IPS DF 4.7 (cell line): ENCODE measurements at regions not wholly inside any gene's neighbourhood (a gene's known extent, or its start where the extent isn't known, plus 50 kb on each side); places are given as distances from the start of the nearest gene placed in this dataset.

Experiments
- DNase-seq: peaks from one replicate; pipeline ENCODE4 v3.0.0-alpha.2; 2013; ENCODE audit warnings: low spot score; ENCODE audit errors: extremely low read depth

DNA sequence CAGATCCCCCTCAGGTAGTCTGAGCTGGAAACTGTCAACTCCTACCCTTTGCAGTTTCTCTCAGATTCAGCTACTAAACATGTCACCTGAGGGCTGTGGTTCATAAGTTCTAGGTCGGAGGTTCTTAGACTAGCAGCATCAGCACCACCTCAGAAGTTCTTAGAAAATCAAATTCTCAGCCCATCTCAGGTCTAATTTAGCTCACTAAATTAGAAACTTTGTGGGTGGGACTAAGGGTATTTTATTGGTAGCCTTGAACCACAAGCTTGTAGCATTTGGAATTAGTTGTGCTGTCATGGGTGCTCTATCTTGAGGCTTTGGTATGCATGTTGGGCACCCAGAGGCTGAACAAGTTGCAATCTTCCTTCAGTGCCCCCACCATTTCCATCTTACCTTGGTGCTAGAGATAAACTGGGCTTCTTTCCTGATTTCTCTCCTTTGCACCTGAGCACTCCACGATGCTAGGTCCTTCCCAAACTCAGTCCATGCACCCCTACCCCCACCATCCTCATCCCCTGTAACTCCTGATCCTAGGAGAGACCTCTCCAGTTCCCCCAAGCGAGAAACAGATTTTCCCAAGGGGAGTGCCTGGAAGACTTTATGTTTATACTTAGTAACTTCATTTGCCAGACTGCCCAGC is 54.2 kb downstream of the S1PR1 start:
- no peak for DNase-seq

DNA sequence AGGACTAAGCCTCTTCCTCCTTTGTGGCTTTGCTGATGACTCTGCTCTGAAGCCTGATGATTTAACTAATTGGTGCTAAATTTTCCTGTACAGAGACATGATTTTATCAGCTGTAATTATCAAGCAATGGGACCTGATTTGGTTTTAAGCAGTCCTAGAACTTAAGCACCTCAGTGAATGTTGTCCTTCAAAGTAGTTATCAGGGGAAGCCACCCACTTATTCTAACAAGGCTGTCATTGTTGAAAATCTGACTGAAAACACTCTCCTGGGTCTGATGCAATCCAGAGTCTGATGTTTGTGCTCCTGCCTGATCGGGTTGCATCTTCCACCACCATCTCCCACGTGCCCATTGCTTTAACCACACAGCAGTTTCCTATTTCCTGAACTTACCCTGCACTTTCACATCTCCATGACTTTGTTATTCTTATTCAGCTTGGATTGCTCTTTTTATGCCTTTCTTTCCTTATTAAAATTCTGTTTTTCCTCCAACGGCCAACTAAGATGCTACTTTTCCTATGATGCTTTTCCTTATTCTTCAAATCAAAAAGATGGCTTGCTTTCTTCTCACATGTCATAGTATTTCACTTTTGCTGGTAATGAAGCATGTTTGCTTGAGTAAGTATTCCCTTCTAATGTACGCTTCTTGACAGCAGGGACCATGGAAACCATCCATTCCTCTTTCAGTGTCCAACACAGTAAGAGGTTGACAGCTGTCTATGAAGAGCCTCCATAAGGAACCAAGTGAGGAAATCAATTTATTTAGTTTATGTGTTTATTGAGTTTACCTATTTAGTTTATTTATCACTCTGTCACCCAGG is 55.0 kb downstream of the S1PR1 start:
- no peak for DNase-seq

DNA sequence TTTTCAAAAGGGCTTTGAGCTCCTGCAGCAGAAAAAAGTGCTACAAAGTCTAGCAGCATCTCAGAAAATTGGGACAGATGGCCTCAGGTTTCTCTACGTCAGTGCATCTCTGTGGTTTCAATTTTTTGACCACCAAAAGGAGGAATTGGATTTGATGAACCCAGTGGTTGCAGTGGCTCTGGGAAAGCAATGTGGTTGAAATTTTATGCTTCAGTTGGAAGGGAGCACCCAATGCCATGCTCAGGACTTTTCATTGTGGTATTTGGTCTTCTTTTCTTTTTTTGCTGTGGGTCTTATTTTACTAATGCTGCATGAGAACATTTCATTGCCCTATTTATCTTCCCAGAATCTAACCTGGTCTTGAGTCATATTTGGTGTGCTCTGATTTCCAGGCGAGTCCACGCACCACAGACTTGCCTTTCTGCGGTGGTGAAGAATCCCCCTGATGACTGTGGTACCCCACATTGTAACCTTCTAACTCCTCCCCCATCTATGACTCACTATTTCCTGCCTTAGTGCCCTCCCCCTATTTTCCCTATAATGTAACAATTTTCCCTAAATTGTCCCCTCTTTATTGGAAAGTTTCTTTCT is 56.7 kb downstream of the S1PR1 start:
- no peak for DNase-seq

DNA sequence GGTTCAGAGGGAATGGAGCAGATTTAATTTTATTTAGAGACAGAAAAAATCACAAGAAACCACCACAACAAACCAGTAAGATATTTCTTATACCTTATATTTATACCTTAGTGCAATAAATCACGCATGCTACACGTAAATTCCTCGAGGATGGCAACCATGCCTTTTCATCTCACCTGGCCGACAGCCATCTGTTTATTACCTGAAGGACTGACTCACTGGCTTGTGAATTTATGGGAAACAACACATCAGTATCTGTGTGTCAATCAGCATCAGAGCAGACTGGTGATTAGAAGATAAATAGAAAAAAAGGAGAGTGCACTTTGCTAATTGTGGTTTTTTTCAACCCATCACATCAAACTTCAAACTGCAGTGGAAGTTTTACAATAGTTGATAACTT is 58.4 kb downstream of the S1PR1 start:
- no peak for DNase-seq

DNA sequence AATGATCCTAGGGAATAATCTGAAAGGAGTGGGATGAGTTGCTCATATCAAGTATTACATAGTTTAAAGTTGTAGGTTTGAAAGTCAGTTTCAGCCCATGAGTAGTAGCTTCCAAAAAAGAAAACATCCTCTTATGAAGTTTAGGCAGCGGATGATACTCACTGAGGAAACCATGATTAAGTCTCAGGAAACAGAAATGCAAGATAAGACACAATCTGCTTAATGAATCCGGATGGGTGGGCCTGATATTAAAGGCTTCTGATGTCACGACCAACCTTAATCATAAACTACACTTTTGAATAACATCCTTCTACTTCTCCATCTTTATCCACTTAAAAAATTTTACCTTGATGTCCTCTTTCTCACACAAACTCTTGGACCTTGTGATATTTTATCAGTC is 61.8 kb downstream of the S1PR1 start:
- no peak for DNase-seq

DNA sequence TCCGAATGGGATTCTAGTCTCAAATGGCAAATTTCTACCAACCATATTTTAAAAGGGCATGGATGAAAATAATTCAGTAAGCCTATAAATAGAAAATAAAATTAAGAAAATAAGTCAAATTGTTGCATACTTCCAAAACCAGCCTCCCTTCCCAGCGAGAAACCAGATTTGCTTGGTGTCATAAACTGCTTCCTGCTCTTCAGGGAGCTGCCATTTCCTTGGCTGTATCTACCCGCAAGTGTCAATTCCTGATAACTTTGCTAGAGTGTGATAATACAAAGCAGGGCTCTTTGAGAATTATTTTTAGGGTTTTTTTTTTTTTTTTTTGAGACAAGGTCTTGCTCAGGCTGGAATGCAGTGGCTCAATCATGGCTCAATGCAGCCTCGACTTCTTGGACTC is 62.3 kb downstream of the S1PR1 start:
- no peak for DNase-seq

DNA sequence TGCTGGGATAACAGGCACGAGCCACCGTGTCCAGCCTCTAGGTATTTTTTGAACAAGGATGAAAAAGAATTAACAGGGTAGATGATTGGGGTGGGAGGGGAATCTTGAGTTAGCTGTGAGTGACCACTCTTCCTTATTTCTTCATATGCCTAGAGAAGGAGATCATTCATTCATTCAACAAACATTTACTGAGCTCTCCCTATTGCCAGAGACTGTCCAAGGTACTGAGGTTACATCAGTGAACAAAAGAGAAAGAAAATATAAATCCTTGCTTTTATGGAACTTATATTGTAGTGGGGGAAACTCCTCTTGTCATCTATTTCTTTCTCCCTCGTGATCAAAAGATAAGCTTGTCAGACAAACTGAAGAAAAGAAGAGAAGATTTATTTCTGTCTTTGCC is 62.9 kb downstream of the S1PR1 start:
- no peak for DNase-seq

DNA sequence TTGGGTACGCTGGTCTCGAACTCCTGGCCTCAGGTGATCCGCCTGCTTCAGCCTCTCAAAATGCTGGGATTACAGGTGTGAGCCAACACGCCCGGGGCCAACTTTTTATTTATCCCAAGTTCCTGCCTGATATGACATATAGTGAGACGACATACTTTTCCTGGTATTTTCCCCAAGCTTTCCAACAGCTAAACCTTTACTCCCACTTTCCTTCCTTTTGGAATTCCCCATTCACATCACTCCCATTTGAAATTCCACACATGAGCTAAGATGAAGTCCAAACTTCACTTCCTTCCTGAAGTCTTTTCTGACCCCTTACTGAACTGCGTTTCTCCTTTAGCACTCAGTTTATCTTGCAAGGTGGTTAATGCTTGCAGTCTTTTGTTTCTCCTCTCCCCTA is 64.1 kb downstream of the S1PR1 start:
- no peak for DNase-seq

DNA sequence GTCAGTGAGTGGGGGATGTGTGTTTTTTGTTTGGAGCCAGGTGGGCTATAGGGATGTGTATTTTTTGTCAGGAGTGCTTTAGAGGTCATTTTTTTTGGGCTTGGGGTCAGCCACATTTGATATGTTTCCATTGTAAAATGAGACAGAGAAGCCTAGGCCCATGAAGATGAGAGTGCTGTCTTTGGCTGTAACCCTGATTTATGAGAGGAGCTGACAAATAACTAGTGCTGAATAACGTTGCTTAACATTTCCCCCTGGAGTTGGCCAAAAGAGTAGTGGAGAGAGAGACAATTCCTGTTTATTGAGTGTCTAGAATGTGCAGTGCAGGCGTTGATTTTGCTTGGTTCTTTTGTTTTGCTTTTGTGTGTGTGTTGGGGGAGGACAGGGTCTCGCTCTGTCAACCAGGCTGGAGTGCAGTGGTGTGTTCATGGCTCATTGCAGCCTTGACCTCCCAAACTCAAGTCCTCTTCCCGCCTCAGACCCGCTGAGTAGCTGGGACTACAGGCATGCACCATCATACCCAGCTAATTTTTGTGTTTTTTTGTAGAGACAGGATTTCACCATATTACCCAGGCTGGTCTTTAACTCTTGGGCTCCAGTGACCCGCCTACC is 64.7 kb downstream of the S1PR1 start:
- DNase-seq, result no peak

DNA sequence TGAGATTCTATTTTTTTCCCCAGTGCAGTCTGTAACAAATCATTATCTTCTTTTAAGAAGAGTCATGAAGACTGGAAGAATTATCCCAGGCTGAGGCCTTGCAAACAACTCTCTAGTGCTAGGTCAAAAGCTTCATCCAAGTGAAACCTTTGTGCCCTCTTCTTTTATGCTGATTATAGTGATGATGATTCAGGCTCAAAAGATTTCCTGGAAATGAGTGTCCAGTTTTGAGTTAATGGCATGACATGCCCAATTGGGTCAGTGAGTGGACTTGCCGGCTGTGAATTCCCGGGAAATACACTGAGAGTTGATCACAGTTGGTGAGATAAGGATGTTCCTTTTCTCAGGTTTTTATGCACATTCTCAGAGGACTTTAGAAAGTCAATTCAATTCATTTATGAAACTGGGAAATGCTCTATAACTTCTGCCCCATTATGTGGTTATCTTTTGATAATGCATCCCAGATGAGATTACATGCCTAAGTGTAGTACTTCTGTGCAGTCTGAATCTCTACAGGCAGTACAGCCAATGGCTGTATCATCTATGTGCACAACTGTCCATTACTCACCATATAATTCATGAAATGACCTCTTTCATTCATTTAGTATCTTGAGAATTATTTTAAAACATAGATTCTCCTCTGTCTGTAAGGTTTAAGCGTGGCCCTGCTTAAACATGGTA is 66.2 kb downstream of the S1PR1 start:
- no peak for DNase-seq

DNA sequence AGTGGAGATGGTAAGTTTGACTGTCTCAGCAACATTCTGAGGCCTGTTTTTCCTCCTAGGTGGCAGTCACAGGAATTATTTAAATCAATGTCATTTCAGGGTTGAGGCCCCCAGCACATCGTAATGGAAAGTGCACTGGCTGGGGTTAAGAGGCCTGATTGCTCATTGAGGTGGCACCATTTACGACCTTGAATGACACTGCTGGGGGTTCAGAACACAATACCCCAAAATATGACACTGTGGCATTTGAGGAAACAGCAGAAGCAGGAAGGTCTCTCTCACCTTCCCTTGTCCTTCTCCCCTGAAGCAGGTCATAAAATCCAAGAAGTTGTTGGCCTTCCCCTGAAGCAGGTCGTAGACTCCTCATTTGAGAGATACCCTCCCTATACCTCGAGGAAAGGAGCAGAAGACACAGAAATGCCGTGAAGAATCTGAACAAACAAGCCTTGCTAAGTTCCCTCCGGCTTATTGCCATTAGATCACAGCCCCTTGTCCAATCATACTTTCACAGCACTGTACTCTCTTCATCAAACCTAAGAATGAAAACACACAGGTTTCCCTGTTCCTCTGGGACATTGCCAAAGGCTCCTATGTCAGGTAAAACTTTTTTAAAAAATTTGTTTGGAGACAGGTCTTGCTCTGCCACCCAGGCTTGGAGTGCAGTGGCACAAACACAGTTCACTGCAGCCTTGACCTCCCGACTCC is 71.3 kb downstream of the S1PR1 start:
- no peak for DNase-seq

DNA sequence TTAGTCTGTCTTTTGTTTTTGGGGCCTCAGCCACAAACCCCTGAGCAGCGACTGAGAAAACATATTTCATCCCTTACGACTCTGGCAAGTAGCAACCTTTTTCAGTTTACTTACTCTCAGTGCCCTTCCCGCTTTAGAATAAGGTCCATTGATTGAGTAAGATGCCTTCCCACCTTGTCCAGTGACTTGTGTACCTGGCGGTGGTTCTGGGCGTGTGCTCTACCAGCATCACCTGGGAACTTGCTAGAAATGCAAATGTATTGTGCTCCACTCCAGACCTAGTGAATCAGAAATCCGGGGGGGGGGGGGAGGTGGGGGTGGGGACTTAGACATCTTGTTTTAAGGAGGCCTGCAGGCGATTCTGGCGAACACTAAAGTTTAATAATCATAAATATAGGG is 72.1 kb downstream of the S1PR1 start:
- DNase-seq, result no peak

DNA sequence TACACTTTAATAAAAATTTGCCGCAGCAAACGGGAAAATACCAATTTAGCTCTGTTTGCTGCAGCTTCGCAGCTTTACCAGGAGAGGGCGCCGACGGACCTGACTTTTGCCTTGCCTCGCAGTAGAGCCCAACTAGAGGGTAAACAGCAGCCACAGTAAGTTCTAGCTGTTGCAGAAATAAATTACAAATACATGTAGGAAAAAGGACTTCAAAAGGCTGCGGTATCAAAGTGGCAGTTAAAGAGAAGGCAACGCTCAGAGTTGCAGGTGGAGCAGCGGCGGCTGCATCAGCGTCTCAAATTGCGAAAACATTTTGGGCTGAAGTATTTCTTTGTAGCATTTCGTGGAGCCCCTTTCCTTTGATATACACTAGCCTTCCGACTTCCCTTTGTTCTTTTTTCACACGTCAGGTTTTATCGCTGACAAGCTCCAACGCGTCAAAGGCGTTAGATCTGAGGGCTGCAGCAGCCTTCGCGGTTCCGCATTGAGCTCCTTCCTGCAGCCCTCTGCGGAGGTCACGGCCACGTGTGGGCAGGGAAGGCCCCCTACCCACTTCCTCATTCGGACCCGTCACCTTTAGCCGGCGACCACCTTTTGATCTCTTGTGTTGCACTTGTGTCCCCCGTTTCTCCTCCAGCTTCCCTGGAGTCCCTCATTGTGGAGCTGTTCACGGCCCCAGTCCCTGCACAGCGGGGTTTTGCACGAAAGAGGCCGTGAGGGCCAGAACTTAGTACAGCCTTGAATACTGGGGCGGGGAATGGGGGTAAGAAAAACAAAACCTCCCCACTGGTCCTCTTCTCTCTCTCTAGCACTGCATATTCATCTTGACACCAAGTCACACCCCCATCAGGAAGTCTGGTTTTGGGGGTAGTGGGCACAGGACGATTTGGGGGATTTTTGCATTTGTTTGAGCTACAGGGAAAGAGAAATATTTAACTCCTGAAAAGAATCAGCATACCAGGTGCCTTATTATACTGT is 72.8 kb downstream of the S1PR1 start:
- DNase-seq, result no peak

DNA sequence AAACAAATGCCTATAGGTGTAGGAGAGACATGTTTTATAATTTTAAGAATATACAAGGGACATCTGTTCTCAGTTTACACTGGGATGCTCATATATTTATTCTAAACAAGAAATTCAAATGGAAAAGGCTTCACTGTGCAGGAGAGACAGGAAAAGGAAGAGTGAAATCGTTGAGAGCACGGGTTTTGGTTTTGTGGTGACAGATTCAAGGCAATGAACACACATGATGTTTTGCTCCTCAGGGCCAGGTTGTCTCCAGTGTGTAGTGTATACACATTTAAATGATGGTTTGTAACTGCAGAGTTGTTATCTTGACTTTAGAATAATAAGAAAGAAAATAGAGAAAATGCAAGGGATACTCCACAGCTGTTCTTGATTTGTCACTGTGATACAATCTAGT is 73.7 kb downstream of the S1PR1 start:
- no peak for DNase-seq

DNA sequence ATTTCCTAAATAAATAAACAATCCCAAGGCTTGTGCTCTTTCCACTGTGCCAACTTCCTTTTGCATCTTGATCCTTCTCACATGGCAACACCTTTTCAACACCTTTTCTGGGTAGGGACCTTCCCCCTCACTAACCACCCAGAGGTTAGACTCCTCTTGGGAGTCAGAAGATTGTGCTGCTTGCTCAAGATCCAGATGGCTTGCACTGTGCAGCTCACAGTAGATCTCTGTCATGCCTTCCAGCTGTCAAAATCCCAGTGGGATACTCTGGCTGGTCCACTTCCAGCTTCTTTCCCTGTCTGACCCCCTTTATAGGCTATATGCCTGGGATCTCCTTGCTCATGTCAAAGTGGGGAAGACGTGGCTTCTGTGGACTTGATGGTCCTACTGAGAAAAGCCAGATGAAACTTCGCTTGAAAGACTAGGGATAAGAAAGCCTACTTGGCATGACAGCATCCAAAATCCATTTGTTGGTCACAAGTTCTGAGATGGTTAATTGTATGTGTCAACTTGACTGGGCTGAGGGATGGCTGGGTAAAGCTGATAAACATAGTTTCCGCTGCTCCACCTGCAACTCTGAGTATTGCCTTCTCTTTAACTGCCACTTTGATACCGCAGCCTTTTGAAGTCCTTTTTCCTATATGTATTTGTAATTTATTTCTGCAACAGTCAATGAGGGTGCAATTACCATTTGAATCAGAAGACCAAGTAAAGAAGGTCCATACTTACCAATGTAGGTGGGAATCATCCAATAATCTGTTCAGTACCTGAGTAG is 74.5 kb downstream of the S1PR1 start:
- DNase-seq, result no peak

DNA sequence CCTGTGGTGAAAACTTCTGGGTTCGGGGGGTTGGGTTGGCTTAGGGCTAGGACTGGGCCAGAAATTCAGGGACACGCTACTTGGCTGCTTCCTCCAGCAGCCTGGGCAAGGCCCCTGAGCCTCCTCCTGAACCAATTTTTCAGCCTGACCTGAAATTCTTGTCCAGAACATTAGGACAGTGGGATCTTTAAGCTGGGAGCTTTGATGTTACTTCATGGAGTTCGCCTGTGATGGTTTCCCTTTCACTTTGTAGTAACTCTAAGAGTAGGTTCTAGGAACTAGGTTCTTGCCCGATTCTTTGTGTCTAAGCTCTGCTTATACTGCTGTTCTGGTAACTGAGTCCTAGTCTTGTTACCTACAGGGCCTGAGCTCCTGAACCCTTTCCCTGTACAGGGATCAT is 75.3 kb downstream of the S1PR1 start:
- DNase-seq, result no peak

DNA sequence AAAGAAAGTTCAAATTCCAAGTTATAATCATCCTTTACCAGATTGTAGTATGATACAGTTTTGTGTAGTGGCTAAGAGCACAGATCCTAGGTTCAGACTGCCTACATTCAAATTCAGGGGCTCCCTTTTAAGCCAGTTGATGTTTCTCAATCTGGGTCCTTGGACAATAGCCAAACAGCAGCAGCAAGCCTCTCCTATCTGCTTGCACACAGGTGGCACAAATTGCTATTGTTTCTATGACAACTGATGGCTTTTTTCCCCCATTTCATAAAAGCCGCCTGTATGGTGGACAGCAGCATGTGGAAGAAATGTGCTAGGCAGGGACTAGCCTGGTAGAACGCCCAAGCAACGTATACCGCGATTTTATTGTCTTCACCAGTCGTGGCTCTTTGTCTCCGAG is 76.5 kb downstream of the S1PR1 start:
- DNase-seq, result no peak

DNA sequence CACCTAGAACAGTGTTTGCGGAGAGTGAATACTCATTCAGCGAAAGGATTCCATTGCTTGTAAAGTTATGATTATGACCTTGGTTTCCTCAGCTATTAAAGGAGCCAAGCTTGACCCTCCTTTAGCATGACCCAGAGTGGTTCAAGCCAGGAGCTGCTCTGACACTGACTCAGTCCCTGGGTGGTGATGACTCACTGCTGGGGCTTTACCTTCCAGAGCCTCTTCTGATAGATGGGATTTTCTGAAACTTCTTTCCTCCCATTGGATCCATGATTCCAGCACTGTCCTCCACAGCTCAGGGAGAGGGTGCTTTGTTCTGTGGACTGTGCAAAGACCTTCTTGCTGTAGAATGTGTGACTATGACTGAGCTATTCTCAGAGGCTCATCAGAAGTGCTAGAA is 77.4 kb downstream of the S1PR1 start:
- no peak for DNase-seq

DNA sequence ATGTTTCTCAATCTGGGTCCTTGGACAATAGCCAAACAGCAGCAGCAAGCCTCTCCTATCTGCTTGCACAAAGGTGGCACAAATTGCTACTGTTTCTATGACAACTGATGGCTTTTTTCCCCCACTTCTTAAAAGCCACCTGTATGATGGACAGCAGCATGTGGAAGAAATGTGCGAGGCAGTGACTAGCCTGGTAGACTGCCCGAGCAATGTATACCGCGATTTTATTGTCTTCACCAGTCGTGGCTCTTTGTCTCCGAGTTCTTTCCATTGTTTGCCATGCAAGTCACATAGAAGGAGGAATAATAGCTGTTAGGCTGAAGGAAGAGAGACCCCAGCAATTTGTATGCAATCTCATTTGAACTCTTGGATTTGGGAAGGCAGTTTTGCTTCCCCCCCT is 79.4 kb downstream of the S1PR1 start:
- no peak for DNase-seq
